Keratinocyte (primary cell): ENCODE measurements at regions not wholly inside any gene's neighbourhood (a gene's known extent, or its start where the extent isn't known, plus 50 kb on each side); places are given as distances from the start of the nearest gene placed in this dataset.

Experiments
- DNase-seq: peaks from one replicate; pipeline ENCODE4 v3.0.0-alpha.2; 2011; ENCODE audit warnings: low read depth, missing footprints, low spot score
- FAIRE-seq: peaks from 2 replicates; lab custom pipeline; 2011; peaks lifted over from hg19 to GRCh38; lab: Jason Lieb, UNC
- H2AFZ ChIP-seq: 2 replicates; pipeline ENCODE4 v1.6.0; 2012; ENCODE audit warnings: low read length, control low read depth, inconsistent platforms; ENCODE audit not compliant: control insufficient read depth
- H3K27ac ChIP-seq: 2 replicates; pipeline ENCODE4 v1.5.1; 2011; ENCODE audit warnings: low read length; ENCODE audit not compliant: control insufficient read depth, insufficient read depth
- H3K27me3 ChIP-seq: 3 replicates; pipeline ENCODE4 v1.6.0; 2011; ENCODE audit warnings: low read length; ENCODE audit not compliant: control insufficient read depth, insufficient read depth; ENCODE audit errors: extremely low read depth
- H3K36me3 ChIP-seq, 2 experiments: 2 replicates in 1 of 2; 3 replicates in 1 of 2; pipeline ENCODE4 v1.5.1; 2011; ENCODE audit warnings: low read length in 2 of 2, mild to moderate bottlenecking in 1 of 2; ENCODE audit not compliant: control insufficient read depth in 2 of 2, insufficient read depth in 2 of 2; ENCODE audit errors: extremely low read depth in 1 of 2
- H3K4me1 ChIP-seq: 3 replicates; pipeline ENCODE4 v1.5.1; 2011; ENCODE audit warnings: low read length; ENCODE audit not compliant: control insufficient read depth, insufficient read depth; ENCODE audit errors: extremely low read depth
- H3K4me2 ChIP-seq: 3 replicates; pipeline ENCODE4 v1.6.0; 2011; ENCODE audit warnings: low read depth, low read length; ENCODE audit not compliant: control insufficient read depth, insufficient read depth; ENCODE audit errors: extremely low read depth
- H3K4me3 ChIP-seq, 3 experiments: fragments of 200-600 bp in 1 of 3; sonication (generic) in 1 of 3; 2 replicates in 2 of 3; 3 replicates in 1 of 3; pipeline ENCODE4 v1.5.1; 2011 to 2016; ENCODE audit warnings: low read length in 3 of 3, mild to moderate bottlenecking in 3 of 3, control low read depth in 2 of 3, inconsistent platforms in 1 of 3, low read depth in 1 of 3, mixed read lengths in 1 of 3, mixed run types in 1 of 3, moderate library complexity in 1 of 3; ENCODE audit not compliant: control insufficient read depth in 2 of 3, insufficient read depth in 2 of 3; ENCODE audit errors: extremely low read depth in 1 of 3
- H3K79me2 ChIP-seq: 2 replicates; pipeline ENCODE4 v1.6.0; 2012; ENCODE audit warnings: low read length; ENCODE audit not compliant: control insufficient read depth, insufficient read depth
- H3K9ac ChIP-seq: 3 replicates; pipeline ENCODE4 v1.6.0; 2011; ENCODE audit warnings: low read length; ENCODE audit not compliant: control insufficient read depth, insufficient read depth; ENCODE audit errors: extremely low read depth
- H3K9me1 ChIP-seq: 3 replicates; pipeline ENCODE4 v1.6.0; 2011; ENCODE audit warnings: low read length; ENCODE audit not compliant: control insufficient read depth, insufficient read depth; ENCODE audit errors: extremely low read depth
- H3K9me3 ChIP-seq: 2 replicates; pipeline ENCODE4 v1.5.1; 2012; ENCODE audit warnings: low read depth, low read length; ENCODE audit not compliant: control insufficient read depth
- H4K20me1 ChIP-seq: 3 replicates; pipeline ENCODE4 v1.6.0; 2011; ENCODE audit warnings: low read length; ENCODE audit not compliant: control insufficient read depth, insufficient read depth; ENCODE audit errors: extremely low read depth
- EZH2 ChIP-seq: IDR thresholded peaks from one replicate; pipeline ENCODE4 v1.6.1; 2012; ENCODE audit warnings: inconsistent platforms, mild to moderate bottlenecking, low read length, moderate library complexity
- dilution Hi-C: fragments of 300-500 bp; cut with MboI; formaldehyde crosslinking; loops from one replicate; pipeline ENCODE4 v1.7.0; 2020; ENCODE audit warnings: low sequenced_read_pairs; ENCODE audit not compliant: extremely low pct_ligation_motif_present
- TF ChIP-seq, protein P1 (sequence below), 3 experiments: IDR thresholded peaks in 1 of 3; conservative IDR thresholded peaks in 1 of 3; optimal IDR thresholded peaks in 1 of 3; 2 replicates in 2 of 3; 3 replicates in 1 of 3; pipeline versions ENCODE3 to v1.5.1; 2011; ENCODE audit warnings: low read length in 3 of 3, mild to moderate bottlenecking in 3 of 3, moderate library complexity in 2 of 3, control low read depth in 1 of 3, inconsistent platforms in 1 of 3; ENCODE audit not compliant: insufficient read depth in 2 of 3; ENCODE audit errors: extremely low read depth in 1 of 3

DNA sequence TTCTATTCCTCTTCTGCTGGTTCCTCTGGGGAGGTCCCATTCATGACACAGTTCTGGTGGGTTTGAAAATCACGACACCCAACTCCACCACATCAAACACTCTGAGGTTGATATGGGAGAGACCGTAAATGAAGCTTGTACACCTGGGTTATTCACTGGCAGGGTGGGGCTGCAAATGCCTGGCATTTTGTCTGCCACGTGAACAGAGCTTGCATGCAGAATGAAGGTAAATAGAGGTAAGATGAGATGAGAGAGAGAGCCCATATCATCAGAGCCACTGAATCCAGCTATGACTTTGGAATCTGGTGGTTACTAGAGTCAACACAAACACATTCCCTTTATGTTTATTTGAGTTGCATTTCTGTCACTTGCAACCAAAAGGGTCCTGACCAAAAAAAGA is 97.4 kb downstream of the BANF2 start:
- no peak overlapping the region for H2AFZ ChIP-seq
- no peak overlapping the region for H3K4me3 ChIP-seq
- dilution Hi-C loops: no loop called here
- no peak overlapping the region for H3K27ac ChIP-seq
- no peaks in the 10 kb centered on the region for H4K20me1 ChIP-seq
- no peaks in the 10 kb centered on the region for H3K9me1 ChIP-seq
- H3K9me3 ChIP-seq: no peaks in the 10 kb centered on the region
- DNase-seq: no peak
- TF ChIP-seq EZH2: no peak
- TF ChIP-seq, protein P1, sequence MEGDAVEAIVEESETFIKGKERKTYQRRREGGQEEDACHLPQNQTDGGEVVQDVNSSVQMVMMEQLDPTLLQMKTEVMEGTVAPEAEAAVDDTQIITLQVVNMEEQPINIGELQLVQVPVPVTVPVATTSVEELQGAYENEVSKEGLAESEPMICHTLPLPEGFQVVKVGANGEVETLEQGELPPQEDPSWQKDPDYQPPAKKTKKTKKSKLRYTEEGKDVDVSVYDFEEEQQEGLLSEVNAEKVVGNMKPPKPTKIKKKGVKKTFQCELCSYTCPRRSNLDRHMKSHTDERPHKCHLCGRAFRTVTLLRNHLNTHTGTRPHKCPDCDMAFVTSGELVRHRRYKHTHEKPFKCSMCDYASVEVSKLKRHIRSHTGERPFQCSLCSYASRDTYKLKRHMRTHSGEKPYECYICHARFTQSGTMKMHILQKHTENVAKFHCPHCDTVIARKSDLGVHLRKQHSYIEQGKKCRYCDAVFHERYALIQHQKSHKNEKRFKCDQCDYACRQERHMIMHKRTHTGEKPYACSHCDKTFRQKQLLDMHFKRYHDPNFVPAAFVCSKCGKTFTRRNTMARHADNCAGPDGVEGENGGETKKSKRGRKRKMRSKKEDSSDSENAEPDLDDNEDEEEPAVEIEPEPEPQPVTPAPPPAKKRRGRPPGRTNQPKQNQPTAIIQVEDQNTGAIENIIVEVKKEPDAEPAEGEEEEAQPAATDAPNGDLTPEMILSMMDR (optimal IDR thresholded peaks at IDR 0.05 in 1 of 3, IDR thresholded peaks at IDR 0.05 in 1 of 3, conservative IDR thresholded peaks at IDR 0.05 in 1 of 3; ENCODE audit: extremely low read depth in 1 of 3, insufficient read depth in 2 of 3, low read length in 3 of 3): no peak
- H3K36me3 ChIP-seq: no peaks in the 10 kb centered on the region
- no peak overlapping the region for H3K9ac ChIP-seq
- no peak for FAIRE-seq
- peaks cover 4% of the 10 kb centered on the region for H3K27me3 ChIP-seq
- H3K4me1 ChIP-seq: no peaks in the 10 kb centered on the region
- no peaks in the 10 kb centered on the region for H3K79me2 ChIP-seq
- H3K4me2 ChIP-seq: no peak overlapping the region

DNA sequence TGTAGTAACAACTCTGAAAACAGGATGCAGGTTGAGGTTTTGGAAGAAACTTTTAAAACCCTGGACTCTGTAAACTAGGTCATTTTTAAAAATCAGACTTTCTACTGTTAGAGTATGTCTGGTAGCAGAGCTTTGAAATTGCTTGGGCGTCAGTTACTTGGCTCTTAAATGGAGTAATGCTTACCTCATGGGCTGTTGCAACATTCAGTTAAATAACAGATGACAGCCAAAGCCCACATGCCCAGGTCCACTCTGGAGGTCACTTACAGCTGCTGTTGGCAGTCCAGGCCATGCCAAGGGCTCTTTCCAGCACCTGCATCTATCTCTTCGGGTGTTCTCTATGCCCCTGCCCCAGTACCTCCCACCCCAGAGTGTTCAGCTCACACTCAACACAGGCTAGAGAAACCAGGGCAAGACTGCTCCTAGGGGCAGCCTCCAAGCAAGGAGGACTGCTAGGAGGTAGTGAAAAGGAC is 96.4 kb downstream of the BANF2 start:
- Histone ChIP-seq H2AFZ (no peak overlapping the region), H4K20me1 (no peaks in the 10 kb centered on the region), H3K27me3 (peaks cover 7% of the 10 kb centered on the region), H3K4me1 (no peaks in the 10 kb centered on the region), H3K79me2 (no peaks in the 10 kb centered on the region), H3K9ac (no peak overlapping the region), H3K4me3 (no peak overlapping the region), H3K4me2 (no peak overlapping the region), H3K9me3 (no peaks in the 10 kb centered on the region), H3K36me3 (no peaks in the 10 kb centered on the region), H3K27ac (no peak overlapping the region), H3K9me1 (no peaks in the 10 kb centered on the region)
- FAIRE-seq: no peak
- DNase-seq: no peak
- dilution Hi-C loops: no loop called here
- no peak for TF ChIP-seq EZH2
- TF ChIP-seq, protein P1 (optimal IDR thresholded peaks at IDR 0.05 in 1 of 3, IDR thresholded peaks at IDR 0.05 in 1 of 3, conservative IDR thresholded peaks at IDR 0.05 in 1 of 3; ENCODE audit: extremely low read depth in 1 of 3, insufficient read depth in 2 of 3, low read length in 3 of 3): no peak
